Nephron (organoid): ENCODE measurements at regions not wholly inside any gene's neighbourhood (a gene's known extent, or its start where the extent isn't known, plus 50 kb on each side); places are given as distances from the start of the nearest gene placed in this dataset.

ENCODE experiments used
- H3K27ac Mint-ChIP-seq, 3 experiments: 2 replicates each; pipeline ENCODE4 v1.8.0; 2020; ENCODE audit warnings: mixed read lengths in 3 of 3, mild to moderate bottlenecking in 2 of 3, moderate library complexity in 1 of 3
- H3K27me3 Mint-ChIP-seq: 2 replicates; pipeline ENCODE4 v1.8.0; 2021; ENCODE audit warnings: low read depth, mild to moderate bottlenecking, moderate library complexity, mixed read lengths
- H3K36me3 Mint-ChIP-seq: 2 replicates; pipeline ENCODE4 v1.8.0; 2020; ENCODE audit warnings: low read depth, mixed read lengths
- H3K4me1 Mint-ChIP-seq: 2 replicates; pipeline ENCODE4 v1.8.0; 2020; ENCODE audit warnings: mixed read lengths
- H3K4me3 Mint-ChIP-seq, 3 experiments: 2 replicates each; pipeline ENCODE4 v1.8.0; 2020; ENCODE audit warnings: mild to moderate bottlenecking in 3 of 3, mixed read lengths in 3 of 3, moderate library complexity in 2 of 3
- H3K9me3 Mint-ChIP-seq: 2 replicates; pipeline ENCODE4 v1.8.0; 2020; ENCODE audit warnings: mixed read lengths
- TF ChIP-seq, protein P1 (sequence below), 3 experiments: fragments of 200-600 bp; sonication (generic); IDR thresholded peaks; one replicate each; pipeline ENCODE4 v1.5.0; 2021; ENCODE audit warnings: antibody characterized with exemption in 3 of 3; ENCODE audit not compliant: unreplicated experiment in 3 of 3

DNA sequence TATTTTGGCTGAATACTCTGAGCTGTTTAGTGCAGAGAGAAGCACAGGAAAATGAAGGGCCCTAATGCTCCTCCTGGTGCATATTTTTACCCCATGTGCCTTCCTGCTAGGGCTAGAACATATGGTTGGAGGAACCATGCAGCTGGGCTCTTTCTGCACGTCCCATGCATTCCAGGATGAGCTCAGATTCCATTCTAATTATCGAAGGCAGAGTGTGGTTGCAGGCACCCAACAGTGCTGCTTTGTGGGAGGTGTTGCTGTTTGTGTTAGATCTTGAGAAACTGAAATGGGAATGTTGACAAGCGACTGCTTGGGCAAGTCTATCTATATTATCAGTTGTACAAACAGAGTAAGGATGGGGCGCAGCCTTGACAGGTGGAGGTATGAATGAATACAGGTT lies 419.5 kb downstream of the DHX35 start:
- H3K27ac Mint-ChIP-seq = no peak overlapping the region
- no peaks in the 10 kb centered on the region for H3K4me1 Mint-ChIP-seq
- H3K9me3 Mint-ChIP-seq = no peaks in the 10 kb centered on the region
- TF ChIP-seq, protein P1, sequence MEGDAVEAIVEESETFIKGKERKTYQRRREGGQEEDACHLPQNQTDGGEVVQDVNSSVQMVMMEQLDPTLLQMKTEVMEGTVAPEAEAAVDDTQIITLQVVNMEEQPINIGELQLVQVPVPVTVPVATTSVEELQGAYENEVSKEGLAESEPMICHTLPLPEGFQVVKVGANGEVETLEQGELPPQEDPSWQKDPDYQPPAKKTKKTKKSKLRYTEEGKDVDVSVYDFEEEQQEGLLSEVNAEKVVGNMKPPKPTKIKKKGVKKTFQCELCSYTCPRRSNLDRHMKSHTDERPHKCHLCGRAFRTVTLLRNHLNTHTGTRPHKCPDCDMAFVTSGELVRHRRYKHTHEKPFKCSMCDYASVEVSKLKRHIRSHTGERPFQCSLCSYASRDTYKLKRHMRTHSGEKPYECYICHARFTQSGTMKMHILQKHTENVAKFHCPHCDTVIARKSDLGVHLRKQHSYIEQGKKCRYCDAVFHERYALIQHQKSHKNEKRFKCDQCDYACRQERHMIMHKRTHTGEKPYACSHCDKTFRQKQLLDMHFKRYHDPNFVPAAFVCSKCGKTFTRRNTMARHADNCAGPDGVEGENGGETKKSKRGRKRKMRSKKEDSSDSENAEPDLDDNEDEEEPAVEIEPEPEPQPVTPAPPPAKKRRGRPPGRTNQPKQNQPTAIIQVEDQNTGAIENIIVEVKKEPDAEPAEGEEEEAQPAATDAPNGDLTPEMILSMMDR (IDR thresholded peaks at IDR 0.05; ENCODE audit: unreplicated experiment in 3 of 3) = no peak
- no peak overlapping the region for H3K4me3 Mint-ChIP-seq
- no peaks in the 10 kb centered on the region for H3K36me3 Mint-ChIP-seq
- no peaks in the 10 kb centered on the region for H3K27me3 Mint-ChIP-seq

GRCh38 chr20:39378776-39379175 lies 416.6 kb downstream of the DHX35 start:
- Mint-ChIP-seq H3K4me3 (no peak overlapping the region), H3K36me3 (no peaks in the 10 kb centered on the region), H3K9me3 (peaks cover 5% of the 10 kb centered on the region), H3K4me1 (no peaks in the 10 kb centered on the region), H3K27ac (no peak overlapping the region), H3K27me3 (peaks cover 4% of the 10 kb centered on the region)
- TF ChIP-seq, protein P1 (IDR thresholded peaks at IDR 0.05; ENCODE audit: unreplicated experiment in 3 of 3) = no peak

- Mint-ChIP-seq H3K4me3 (no peak overlapping the region), H3K27me3 (peaks cover 4% of the 10 kb centered on the region), H3K9me3 (peaks cover 5% of the 10 kb centered on the region), H3K27ac (no peak overlapping the region), H3K36me3 (no peaks in the 10 kb centered on the region), H3K4me1 (no peaks in the 10 kb centered on the region)
- TF ChIP-seq, protein P1 (IDR thresholded peaks at IDR 0.05; ENCODE audit: unreplicated experiment in 3 of 3) = no peak
Observed at GRCh38 chr20:39376788-39377187, 414.6 kb downstream of the DHX35 start.

- H3K36me3 Mint-ChIP-seq = peaks cover 3% of the 10 kb centered on the region
- no peak overlapping the region for H3K4me3 Mint-ChIP-seq
- H3K27ac Mint-ChIP-seq = no peak overlapping the region
- no peaks in the 10 kb centered on the region for H3K4me1 Mint-ChIP-seq
- peaks cover 11% of the 10 kb centered on the region for H3K9me3 Mint-ChIP-seq
- TF ChIP-seq, protein P1 (IDR thresholded peaks at IDR 0.05; ENCODE audit: unreplicated experiment in 3 of 3) = no peak
- no peaks in the 10 kb centered on the region for H3K27me3 Mint-ChIP-seq
Observed at GRCh38 chr20:39364320-39364719, 402.2 kb downstream of the DHX35 start.

DNA sequence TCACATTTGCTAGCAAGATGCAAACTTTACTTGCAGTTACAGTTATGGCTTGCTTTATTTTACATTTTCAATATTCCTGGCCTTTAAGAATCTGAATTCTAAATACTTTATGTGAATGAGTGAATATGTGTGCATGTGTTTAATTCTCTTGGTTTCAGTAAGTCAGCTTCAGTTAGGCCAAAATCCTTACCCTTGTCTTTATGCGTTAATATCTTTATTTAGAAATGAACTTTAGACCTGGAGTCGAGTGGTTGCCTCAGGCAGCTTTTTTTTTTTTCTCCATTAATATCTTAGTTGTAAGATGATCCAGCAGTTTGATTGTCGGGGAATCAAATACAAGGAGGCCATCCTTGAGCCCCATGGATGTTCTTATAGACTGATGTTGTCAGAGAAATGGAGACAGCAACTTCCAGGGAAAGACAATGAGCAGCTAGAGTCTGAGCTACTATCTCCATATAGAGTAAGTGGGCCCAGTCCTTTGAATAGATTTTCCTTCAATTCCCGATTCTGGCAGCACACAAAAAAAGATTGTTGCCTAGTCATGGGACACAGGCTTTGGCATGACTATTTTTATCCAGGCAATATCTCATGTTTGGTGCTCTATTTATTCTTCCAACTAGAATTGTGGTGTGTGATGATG lies 398.0 kb downstream of the DHX35 start:
- H3K4me3 Mint-ChIP-seq = no peak overlapping the region
- no peaks in the 10 kb centered on the region for H3K27me3 Mint-ChIP-seq
- H3K36me3 Mint-ChIP-seq = no peaks in the 10 kb centered on the region
- H3K27ac Mint-ChIP-seq = no peak overlapping the region
- TF ChIP-seq, protein P1 (IDR thresholded peaks at IDR 0.05; ENCODE audit: unreplicated experiment in 3 of 3) = no peak
- H3K9me3 Mint-ChIP-seq = peaks cover 2% of the 10 kb centered on the region
- H3K4me1 Mint-ChIP-seq = no peaks in the 10 kb centered on the region

- no peaks in the 10 kb centered on the region for H3K36me3 Mint-ChIP-seq
- TF ChIP-seq, protein P1 (IDR thresholded peaks at IDR 0.05; ENCODE audit: unreplicated experiment in 3 of 3) = no peak
- H3K27ac Mint-ChIP-seq = no peak overlapping the region
- no peak overlapping the region for H3K4me3 Mint-ChIP-seq
- H3K9me3 Mint-ChIP-seq = no peaks in the 10 kb centered on the region
- no peaks in the 10 kb centered on the region for H3K4me1 Mint-ChIP-seq
- no peaks in the 10 kb centered on the region for H3K27me3 Mint-ChIP-seq
Observed at GRCh38 chr20:39358052-39358451, 395.9 kb downstream of the DHX35 start.
